NCI-H146 treated with DMSO at 0.1 percent for 48 hours (cell line): ENCODE measurements at regions not wholly inside any gene's neighbourhood (a gene's known extent, or its start where the extent isn't known, plus 50 kb on each side); places are given as distances from the start of the nearest gene placed in this dataset.
"Not testable (repeated sequence)": the region's sequence is repeated elsewhere in the genome, so short reads cannot be mapped to it uniquely, and the experiment has no call there.

Experiments
- DNase-seq: peaks from one replicate; lab custom pipeline; 2025; ENCODE audit not compliant: unreplicated experiment; lab: John Stamatoyannopoulos, UW

DNA sequence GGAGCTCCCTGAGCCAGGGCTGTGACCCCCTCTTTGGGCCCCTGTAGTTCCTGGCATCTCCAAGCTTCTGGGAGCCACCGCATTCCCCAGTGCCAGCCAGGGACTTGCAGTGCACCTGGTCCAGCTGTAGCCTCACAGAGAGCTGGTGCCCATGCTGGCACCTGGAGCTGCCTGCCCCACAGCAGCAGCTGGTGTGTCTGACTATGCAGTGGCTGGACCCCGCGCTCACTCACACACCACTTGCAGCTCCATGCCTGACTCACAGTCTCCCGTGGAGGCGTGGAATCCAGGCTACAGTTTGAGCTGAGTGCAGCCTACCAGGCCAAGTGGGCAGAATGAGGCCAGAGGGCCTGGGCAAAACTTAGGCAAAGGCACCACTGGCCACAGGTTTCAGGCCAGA is 102.2 kb upstream of the NAMPT start:
- no peak for DNase-seq

DNA sequence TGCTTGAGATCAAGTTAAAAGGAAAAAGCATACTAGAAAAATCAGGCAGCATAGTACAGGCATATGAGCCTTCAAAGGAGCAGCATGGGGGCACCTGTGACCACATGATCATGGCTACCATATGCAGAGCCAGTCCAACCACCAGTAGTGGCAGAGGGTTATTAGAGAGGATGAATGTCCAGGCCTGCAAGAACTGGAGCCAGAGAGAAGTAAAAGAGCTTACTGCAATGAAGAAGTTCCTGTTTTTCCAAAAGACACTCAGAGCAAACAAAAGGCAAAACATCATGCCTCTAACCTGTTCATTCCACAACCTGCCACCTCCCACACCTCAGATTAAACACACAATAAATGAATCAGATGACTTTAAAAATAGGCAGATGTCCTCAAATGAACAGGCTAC is 99.6 kb upstream of the NAMPT start:
- no peak for DNase-seq

DNA sequence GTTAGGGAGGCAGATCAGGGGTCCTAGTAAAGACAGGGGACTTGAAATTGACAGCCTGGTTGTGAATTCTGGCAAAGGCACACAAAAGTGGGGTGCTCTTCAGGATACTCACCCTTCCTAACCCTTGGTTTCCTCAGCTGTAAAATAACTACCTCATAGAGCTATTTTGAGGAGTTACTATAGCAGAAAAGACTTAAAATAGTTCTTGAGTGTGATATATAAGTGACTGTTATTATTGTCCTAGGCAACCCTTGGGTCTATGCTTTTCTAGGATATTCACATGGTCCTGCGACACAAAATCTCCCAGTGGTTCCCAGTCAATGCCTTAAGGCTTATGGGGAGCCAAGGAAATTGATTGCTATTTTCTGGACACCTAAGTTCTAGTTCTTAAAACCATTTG is 98.1 kb upstream of the NAMPT start:
- DNase-seq = no peak

DNA sequence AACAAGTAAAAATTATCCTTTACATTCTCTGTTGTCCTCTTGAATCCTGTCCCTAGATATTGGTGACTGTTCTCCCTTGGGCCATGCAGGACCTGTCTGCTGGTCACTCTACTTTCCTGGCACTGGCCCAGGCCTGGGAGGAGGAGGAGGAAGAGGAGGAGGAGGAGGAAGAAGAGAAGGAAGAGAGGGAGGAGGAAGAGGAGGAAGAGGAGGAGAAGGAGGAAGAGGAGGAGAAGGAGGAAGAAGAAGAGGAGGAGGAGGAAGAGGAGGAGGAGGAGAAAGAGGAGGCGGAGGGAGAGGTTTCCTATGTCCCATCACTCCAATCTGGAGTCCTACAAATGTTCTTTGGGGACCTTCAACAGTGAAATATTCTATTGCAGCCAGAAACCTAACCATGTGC is 97.3 kb upstream of the NAMPT start:
- DNase-seq = no peak

DNA sequence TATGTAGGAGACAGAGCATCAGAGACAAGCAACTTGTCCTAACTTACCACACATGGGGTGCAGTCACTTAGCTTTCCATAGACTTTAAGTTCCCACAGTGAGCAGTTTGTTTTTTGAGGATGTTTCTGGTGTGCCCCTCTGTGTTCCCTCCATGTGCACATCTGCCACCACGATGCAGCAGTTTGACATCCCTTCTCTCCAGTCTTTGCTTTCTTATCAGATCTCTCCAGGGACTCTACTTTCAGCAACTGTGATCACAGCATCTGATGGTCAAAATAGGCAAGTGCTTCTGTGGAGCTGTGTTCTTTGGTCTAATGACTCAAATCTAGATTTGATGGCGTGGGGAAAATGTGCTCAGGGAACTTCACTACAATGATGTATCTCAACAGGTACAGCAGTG is 96.5 kb upstream of the NAMPT start:
- DNase-seq = no peak

DNA sequence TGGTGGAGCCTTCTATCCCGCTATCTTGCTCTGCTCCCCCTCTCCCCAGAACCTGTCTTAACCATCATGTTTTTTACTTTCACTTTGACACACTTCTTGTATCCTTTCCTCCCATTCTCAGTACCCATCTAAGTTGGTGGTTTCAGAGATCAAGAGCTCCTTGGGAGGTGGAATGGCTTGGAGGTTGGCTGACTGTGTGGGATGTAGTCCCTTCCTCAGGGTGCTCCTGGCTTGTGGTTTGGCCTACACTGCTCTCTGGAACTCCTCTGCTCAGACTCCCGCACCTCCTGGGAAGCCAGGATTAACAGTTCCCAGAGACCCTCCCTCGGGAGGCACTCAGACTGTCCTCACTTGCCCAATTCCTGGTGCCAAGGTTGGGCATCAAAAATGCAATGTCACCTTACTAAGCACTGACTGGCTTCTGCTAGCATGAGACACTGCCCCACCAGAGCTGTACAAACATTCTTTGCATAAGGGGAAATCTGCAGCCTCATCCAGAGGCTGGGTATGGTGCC is 93.1 kb upstream of the NAMPT start:
- DNase-seq = no peak

DNA sequence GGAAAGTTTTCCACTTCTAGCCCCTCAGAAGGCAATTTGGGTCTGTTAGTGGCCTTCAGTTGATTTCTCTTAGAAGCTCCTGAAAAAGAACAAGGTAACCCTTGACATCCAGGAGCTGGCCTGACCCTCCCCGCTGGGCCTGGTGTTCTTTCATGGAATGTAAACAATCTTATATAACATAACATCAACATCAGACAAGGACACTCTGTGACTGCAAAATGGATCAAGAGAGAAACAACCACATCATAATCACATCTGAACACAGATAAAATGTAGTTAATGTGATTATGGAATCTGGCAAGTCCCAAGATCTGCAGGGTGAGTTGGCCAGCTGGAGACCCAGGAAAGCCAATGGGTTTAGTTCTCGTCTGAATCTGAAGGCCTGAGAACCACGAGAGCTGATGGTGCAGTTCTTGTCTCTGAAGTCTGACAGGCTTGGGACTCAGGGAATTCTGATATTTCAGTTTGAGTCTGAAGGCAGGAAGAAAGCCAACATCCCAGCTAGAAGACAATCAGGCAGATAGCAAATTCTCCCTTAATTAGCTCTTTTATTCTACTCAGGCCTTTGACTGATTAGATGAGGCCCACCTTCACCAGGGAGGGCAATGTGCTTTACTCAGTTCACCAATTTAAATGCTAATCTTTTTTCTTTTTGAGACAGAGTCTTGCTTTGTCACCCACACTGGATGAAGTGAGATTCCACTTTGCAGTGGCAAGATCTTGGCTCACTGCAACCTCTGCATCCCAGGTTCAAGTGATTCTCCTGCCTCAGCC is 91.4 kb upstream of the NAMPT start:
- DNase-seq = no peak

DNA sequence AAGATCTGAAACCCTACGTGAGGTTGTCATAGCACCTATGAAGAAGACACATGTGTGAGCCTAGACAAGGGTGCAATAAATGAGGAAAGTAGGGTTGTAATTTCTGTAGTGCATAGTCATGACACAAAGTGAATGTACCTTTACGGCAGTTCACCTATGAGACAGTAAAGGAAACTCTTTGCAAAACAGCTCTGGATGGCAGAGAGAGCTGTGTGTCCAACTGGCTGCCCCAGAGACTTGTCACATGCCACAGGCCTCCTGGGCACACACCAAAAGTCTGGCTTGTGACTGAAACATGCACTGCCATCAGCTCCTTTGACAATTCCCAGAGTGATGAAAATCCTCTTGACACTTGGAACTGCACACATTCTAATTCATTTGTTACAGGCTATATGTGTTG is 90.7 kb upstream of the NAMPT start:
- no peak for DNase-seq

DNA sequence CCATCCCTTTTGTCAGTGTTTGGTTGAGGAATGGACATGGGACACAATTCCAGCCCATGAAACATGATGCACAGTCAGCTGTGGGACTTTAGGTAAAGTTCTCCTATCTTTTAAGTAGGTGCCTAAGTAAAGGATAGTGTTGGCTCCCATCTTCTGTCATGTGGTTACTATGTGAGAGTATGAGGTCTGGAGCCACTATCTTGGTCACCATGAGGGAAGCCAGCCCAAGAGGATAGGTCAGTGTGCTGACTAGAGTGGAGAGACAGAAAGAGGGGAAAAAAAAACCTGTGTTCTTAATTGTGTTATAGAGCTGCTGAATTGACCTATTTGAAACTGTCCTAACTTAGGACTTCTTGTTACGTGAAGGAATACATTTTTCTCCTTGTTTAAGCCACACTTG is 89.7 kb upstream of the NAMPT start:
- no peak for DNase-seq

DNA sequence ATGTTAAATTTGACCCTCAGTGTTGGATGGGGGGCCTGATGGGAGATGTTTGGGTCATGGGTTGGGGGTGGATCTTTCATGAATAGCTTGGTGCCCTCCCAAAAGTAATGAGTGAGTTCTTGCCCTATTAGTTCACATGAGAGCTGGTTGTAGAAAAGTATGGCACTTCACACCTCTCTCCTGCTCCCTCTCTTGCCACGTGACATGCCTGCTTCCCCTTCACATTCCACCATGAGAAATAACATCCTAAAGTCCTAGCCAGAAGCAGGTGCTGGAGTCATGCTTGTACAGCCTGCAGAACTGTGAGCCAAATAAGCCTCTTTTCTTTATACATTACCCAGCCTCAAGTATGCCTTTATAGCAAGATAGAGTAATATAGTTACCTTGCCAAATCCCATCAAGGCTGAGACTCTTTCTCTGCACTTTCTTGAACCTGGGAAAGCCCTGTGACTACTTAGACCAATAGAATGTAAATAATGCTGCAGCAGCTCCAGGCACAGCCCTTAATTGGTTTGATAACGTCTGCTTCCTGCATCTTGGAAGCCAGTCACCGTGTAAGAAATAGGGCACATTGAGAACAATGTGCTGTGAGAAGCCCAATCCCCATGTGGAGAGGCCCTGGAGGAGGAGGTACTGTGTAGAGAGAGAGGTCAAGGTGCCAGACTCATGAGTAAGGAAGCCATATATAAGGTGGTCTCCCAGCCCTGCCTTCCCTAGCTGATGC is 88.0 kb upstream of the NAMPT start:
- no peak for DNase-seq

DNA sequence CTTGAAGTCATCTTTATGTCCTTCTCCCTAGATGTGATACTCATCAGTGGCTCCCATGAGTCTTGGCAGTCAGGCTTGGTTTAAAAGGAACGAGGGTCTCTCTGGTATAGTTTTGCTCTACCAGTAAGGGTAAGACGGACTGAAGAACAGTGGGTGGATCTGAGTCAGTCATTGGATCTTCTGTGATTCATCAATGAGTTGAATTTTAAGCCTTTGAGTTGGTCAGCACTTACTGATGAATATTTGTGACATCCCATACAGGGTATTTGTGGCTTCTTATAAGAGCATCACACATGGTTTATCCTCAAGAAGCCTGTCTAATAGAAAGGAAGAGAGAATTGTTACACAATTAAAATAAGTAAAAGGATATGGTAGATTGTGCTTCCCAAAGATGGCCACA is 87.3 kb upstream of the NAMPT start:
- no peak for DNase-seq

DNA sequence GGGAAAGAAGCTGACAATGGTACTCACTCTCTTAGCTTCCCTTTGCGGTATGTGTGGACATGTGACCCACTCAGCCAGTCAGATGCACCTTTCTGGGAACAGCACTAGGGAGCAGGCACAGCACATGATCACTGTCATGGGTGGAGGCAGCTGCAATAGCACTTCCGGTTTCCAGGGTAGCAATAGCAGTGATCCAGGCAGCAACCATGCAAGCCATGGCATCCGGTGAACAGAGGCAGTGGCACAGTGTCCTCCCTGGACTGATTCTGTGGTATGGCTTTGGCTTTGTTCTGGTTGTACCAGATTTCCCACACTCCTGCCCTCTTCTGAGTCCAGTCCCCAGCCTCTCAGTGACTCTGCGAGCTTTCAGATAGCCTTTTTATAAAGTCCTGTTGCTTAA is 86.8 kb upstream of the NAMPT start:
- DNase-seq = no peak

DNA sequence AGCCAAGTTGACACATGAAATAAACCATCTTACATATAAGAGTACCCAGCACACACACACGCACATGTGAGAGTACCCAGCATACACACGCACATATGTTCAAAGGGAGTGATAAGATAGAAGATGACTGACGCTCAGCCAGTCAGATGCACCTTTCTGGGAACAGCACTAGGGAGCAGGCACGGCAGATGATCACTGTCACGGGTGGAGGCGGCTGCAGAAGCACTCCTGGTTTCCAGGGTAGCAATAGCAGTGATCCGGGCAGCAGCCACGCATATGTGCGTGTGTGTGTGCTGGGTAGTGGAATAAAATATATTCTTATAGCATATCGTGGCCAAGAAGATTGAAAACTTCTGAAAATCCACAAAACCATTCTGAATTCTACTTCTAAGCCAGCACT is 85.8 kb upstream of the NAMPT start:
- DNase-seq = no peak

DNA sequence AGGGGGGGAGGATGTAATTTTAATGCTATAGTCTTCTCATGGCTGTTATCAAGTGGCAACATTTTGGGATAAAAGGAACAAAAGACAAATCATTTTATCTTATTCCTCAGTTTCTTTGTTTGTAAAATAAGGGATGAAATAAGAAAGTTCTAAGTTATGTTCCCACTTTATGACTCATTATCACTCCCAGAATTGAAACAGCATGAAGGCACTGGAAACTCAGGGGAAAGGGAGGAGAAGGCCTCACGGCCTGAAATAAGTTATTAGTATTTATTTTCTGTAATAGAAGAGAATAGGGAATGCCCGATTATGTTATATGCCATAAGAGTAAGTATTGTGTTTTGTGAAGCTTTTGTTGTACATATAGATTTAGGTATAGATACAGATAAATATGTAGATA is 85.0 kb upstream of the NAMPT start:
- no peak for DNase-seq

DNA sequence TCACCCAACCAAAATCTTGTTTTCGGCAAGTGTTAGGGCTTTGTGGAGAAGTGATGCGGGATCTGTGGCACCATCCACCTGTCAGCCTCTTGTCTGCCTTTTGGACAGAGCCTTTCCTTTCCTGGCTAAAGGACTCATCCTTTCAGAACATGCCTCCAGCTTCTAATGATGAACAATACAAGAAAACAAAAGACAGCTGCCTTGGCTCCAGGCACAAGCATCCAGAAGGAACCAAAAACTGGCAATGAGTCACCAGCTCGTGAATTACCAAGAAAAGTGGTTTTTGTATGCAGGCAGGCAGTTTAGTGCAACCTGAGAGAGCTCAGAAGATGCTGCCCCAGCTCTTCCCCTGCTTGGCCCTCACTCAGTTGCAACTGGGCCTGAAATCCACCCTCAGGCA is 84.6 kb upstream of the NAMPT start:
- DNase-seq = no peak

DNA sequence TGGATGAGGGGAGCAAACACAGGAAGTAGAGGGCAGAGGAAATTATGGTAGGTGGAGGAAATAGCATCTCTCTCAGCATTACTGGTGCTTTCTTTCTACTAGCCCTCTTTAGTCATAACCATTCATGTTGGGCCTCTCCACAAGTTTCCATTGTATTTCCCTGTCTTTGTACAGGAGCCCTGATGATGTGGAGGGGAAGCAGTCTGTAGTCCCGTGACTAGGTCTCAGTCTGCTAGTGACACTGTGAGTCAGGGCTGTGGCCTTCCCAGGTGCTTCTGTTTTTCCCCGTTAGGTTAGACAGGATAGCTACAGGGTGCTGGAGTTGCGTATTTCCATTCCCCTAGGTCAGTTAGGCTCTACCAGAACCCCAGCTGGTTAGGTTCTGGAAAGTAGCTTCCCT is 82.9 kb upstream of the NAMPT start:
- no peak for DNase-seq

DNA sequence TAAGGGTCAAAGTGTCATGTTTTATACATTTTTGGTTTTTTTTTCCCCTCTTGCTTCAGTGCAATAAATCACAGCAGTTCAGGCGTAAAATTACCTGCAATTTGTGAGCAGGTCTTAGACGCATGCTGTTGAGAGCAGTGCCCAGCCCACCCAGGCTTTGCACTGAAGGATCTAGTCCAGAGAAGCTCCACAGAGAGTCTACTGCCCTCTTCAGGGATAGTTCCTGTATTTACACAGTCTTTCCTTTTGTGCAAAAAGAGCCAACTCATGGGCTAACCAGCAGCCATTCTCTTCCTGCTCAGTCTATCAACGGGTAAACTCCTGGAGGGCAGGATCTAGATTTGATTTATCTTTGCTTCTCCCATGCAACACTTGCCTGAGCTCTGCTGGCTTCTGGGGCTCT is 82.2 kb upstream of the NAMPT start:
- DNase-seq = peak; percentile 11

DNA sequence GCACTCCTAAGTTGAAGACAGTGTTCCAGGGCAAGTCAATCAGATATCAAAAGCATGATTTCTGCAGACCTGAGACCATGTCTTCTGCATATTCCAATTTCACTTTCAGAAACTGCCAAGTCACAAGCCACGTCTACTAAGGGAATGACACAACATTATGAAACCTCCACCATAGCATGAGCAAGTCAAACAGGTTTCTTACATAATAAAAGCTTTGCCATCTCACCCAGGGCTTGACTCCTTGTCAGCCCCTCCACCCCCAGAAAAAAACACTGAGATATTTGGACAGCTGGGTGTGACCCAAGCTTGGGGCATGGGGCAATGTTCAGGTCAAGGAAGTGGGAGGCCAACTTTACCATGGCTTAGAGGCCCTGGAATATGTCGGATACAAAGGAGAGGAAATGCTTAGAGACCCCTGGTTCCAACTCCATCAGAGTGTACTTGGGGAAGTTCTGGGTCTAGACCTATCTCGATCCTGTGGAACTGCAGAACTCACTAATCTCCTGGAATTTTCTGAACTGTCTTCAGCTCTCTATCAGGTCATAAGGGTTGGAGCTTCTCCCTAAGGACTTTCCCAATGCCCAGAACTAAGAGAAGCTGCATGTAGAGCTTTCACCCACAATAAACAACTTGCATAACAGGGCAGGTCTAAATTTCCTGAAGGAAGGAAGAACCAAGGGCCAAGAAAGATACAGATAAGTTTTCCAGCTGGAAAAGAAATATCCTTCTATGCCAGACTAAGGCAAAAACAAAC is 80.6 kb upstream of the NAMPT start:
- DNase-seq = no peak

DNA sequence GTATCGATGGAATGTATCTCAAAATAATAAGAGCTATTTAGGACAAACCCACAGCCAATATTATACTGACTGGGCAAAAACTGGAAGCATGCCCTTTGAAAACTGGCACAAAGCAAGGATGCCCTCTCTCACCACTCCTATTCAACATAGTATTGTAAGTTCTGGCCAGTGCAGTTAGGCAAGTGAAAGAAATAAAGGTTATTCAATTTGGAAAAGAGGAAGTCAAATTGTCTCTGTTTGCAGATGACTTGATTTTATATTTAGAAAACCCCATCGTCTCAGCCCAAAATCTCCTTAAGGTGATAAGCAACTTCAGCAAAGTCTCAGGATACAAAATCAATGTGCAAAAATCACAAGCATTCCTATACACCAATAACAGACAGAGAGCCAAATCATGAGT is 77.7 kb upstream of the NAMPT start:
- DNase-seq = not testable (repeated sequence)

DNA sequence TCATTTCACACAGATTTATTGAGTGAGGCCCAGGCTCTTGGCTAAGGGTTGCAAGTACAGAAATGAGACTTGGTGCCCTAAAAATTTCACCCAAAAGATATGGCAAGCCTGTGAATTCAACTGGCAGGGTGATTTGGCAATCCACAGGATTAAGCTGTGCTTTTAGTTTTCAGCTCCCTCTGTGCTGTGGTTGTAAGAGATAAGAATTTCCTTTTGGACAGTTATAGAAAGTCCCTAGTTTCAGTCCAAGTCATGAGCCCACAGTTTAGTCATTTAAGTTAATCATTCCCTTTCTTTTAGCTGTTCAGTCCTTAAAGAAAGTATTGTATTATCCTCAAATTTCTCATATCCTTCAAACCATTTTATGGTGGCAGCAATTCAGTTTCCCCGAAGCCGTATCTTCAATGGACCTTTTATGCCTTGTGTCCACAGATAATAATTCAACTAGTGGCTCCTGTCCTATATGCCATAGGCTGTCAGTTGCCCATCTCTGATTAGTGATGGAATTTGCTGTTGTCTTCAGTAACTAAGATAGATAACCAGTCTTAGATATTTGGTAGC is 73.4 kb upstream of the NAMPT start:
- no peak for DNase-seq

DNA sequence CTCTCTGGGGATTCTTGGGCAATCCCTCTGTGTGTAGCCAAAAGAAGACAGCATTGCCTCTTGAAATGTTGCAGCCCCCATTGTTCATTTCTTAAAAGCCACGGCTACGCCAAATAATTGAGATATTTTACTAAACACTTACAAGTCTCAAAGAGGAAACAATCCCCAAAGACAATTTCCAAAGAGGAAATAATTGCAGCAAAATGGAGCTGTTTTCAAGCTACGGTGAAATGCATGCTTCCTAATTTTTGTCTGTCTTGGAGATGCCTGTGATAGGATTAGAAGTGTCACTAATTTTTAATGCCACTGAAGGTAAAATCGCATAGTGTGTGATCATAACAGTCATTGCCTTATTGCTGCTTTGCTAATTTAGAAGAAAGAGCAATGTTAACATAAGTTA is 72.9 kb upstream of the NAMPT start:
- no peak for DNase-seq

DNA sequence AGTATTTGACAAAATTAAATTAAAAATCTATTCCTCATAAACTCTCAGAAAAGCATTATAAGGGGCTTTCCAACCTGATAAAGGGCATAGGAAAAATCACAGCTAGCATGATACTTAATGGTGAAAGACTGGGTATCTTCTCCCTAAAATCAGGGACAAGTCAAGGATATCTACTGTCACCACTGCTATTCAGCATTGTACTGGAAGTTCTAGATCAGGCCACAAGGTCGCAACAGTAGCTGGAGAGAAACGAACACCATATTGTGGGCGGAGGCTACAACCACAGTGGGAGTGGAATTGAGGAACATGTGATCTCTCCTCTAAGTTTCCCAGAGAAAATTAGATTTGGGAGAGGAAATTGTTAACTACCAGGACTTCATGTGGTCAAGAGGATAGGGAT is 70.0 kb upstream of the NAMPT start:
- no peak for DNase-seq
